HCT116 (cell line): ENCODE measurements at regions not wholly inside any gene's neighbourhood (a gene's known extent, or its start where the extent isn't known, plus 50 kb on each side); places are given as distances from the start of the nearest gene placed in this dataset.

Experiments used
- ATAC-seq: fragments of 200-7000 bp; cut with Tn5 transposase; 2 replicates; pipeline ENCODE4 v1.9.1; 2020; ENCODE audit warnings: mild to moderate bottlenecking, moderate library complexity
- BruUV-seq: library from RNA; stranded (reverse); fragments of 400-500 nt; replicated peaks from 2 replicates; lab custom pipeline; 2021; lab: Mats Ljungman, UMichigan
- CTCF ChIA-PET: fragments of 300-600 bp; sonication (Branson Sonifier 250); formaldehyde crosslinking; loops from one replicate; lab custom pipeline; 2021; ENCODE audit warnings: antibody characterized with exemption; lab: Charles Lee
- POLR2A ChIA-PET: fragments of 300-600, 350-600 bp; sonication (Branson Sonifier 250); formaldehyde crosslinking; loops from one replicate; lab custom pipeline; 2021; ENCODE audit warnings: antibody characterized with exemption; lab: Charles Lee
- RAD21 ChIA-PET, 2 experiments: fragments of 300-600 bp; sonication (Branson Sonifier 250); formaldehyde crosslinking; loops; one replicate each; lab custom pipeline; 2023; ENCODE audit warnings: low total read pairs in 2 of 2; ENCODE audit not compliant: uncharacterized antibody in 2 of 2, unreplicated experiment in 2 of 2, low non-redundant PET in 1 of 2; lab: Charles Lee
- DNase-seq: peaks from one replicate; pipeline ENCODE4 v3.0.0-alpha.2; 2010; ENCODE audit warnings: low read depth, low spot score
- H2AFZ ChIP-seq: fragments of 200-600 bp; shearing (Covaris generic), sonication (generic); 2 replicates; pipeline ENCODE4 v1.6.1; 2017; ENCODE audit warnings: low read depth, mixed run types, mixed read lengths, antibody characterized with exemption, low read length; ENCODE audit not compliant: poor library complexity, severe bottlenecking
- H3K27ac ChIP-seq: 2 replicates; pipeline ENCODE4 v1.5.1; 2012; ENCODE audit warnings: low read depth, low read length
- H3K27me3 ChIP-seq: fragments of 200-600 bp; sonication (generic); 2 replicates; pipeline ENCODE4 v1.6.1; 2016; ENCODE audit warnings: mixed run types, low read length, mixed read lengths; ENCODE audit not compliant: insufficient read depth
- H3K36me3 ChIP-seq, 2 experiments: fragments of 200-500 bp in 1 of 2; fragments of 200-600 bp in 1 of 2; sonication (Bioruptor generic) in 1 of 2; sonication (generic) in 1 of 2; 2 replicates each; pipeline versions ENCODE4 v1.5.1 to v1.6.1; 2014 to 2016; ENCODE audit warnings: low read length in 2 of 2, inconsistent platforms in 1 of 2, mixed read lengths in 1 of 2, mixed run types in 1 of 2; ENCODE audit not compliant: insufficient read depth in 2 of 2, control insufficient read depth in 1 of 2
- H3K4me1 ChIP-seq, 2 experiments: fragments of 200-600 bp in 1 of 2; sonication (generic) in 1 of 2; 2 replicates each; pipeline versions ENCODE4 v1.5.1 to v1.6.1; 2012 to 2017; ENCODE audit warnings: low read length in 2 of 2, inconsistent platforms in 1 of 2, mild to moderate bottlenecking in 1 of 2, mixed read lengths in 1 of 2, mixed run types in 1 of 2, moderate library complexity in 1 of 2; ENCODE audit not compliant: insufficient read depth in 2 of 2, control insufficient read depth in 1 of 2
- H3K4me2 ChIP-seq: fragments of 200-600 bp; sonication (generic); 2 replicates; pipeline ENCODE4 v1.6.1; 2017; ENCODE audit warnings: mixed run types, low read length, mixed read lengths
- H3K4me3 ChIP-seq, 2 experiments: fragments of 200-600 bp in 1 of 2; sonication (generic) in 1 of 2; replicated peaks in 1 of 2; 2 replicates each; pipeline ENCODE4 v1.5.1; 2011 to 2016; ENCODE audit warnings: low read length in 2 of 2, control low read depth in 1 of 2, low read depth in 1 of 2, mild to moderate bottlenecking in 1 of 2, mixed read lengths in 1 of 2, mixed run types in 1 of 2
- H3K79me2 ChIP-seq: fragments of 200-600 bp; sonication (generic); 2 replicates; pipeline ENCODE4 v1.6.1; 2017; ENCODE audit warnings: mild to moderate bottlenecking, mixed run types, low read length, moderate library complexity, mixed read lengths; ENCODE audit not compliant: insufficient read depth
- H3K9ac ChIP-seq: fragments of 200-600 bp; sonication (generic); 2 replicates; pipeline ENCODE4 v1.6.1; 2016; ENCODE audit warnings: low read length, mixed read lengths
- H3K9me2 ChIP-seq: fragments of 200-600 bp; sonication (generic), shearing (Covaris generic); 2 replicates; pipeline ENCODE4 v1.6.1; 2017; ENCODE audit warnings: mixed run types, mild to moderate bottlenecking, moderate library complexity; ENCODE audit not compliant: insufficient read depth
- H3K9me3 ChIP-seq, 2 experiments: fragments of 200-500 bp in 1 of 2; fragments of 200-600 bp in 1 of 2; sonication (Bioruptor generic) in 1 of 2; sonication (generic) in 1 of 2; 2 replicates each; pipeline ENCODE4 v1.6.1; 2014 to 2017; ENCODE audit warnings: low read length in 2 of 2, mixed read lengths in 2 of 2, inconsistent platforms in 1 of 2, low read depth in 1 of 2, mild to moderate bottlenecking in 1 of 2, mixed run types in 1 of 2, moderate library complexity in 1 of 2; ENCODE audit not compliant: control insufficient read depth in 1 of 2, insufficient read depth in 1 of 2
- H4K20me1 ChIP-seq: fragments of 200-600 bp; sonication (generic), shearing (Covaris generic); 2 replicates; pipeline ENCODE4 v1.6.1; 2017; ENCODE audit warnings: mixed run types, mild to moderate bottlenecking, moderate library complexity; ENCODE audit not compliant: insufficient read depth
- ELF1 ChIP-seq: IDR thresholded peaks from 2 replicates; pipeline ENCODE4 v1.6.1; 2012; ENCODE audit warnings: low read depth, borderline replicate concordance
- FOSL1 ChIP-seq: IDR thresholded peaks from 2 replicates; pipeline ENCODE4 v1.6.1; 2012; ENCODE audit warnings: low read depth
- JUND ChIP-seq: IDR thresholded peaks from 2 replicates; pipeline ENCODE4 v1.6.1; 2012
- POLR2A ChIP-seq: IDR thresholded peaks from 2 replicates; pipeline ENCODE4 v1.7.0; 2011; ENCODE audit warnings: borderline replicate concordance; ENCODE audit not compliant: insufficient read depth, insufficient read length; ENCODE audit errors: extremely low read depth
- SIN3A ChIP-seq: IDR thresholded peaks from 2 replicates; pipeline ENCODE4 v1.6.1; 2012; ENCODE audit warnings: low read depth
- SP1 ChIP-seq: IDR thresholded peaks from 2 replicates; pipeline ENCODE4 v1.6.1; 2012; ENCODE audit warnings: low read depth
- SRF ChIP-seq: IDR thresholded peaks from 2 replicates; pipeline ENCODE4 v1.6.1; 2012; ENCODE audit warnings: low read depth
- TCF7L2 ChIP-seq: IDR thresholded peaks from 2 replicates; pipeline ENCODE4 v1.7.0; 2011; ENCODE audit warnings: borderline replicate concordance, inconsistent platforms; ENCODE audit not compliant: insufficient read depth, insufficient read length; ENCODE audit errors: extremely low read depth
- ZNF274 ChIP-seq: fragments of 200-500 bp; sonication (Bioruptor generic); IDR thresholded peaks from 2 replicates; pipeline ENCODE4 v1.6.1; 2014; ENCODE audit warnings: mild to moderate bottlenecking, low read depth, low read length, inconsistent platforms
- intact Hi-C: fragments of 100-400 bp; cut with micrococcal nuclease; formaldehyde crosslinking; loops from 2 replicates; pipeline ENCODE4 v1.10.0; 2022
- TF ChIP-seq, protein P1 (sequence below), 3 experiments: fragments of 200-600 bp in 1 of 3; sonication (generic) in 1 of 3; IDR thresholded peaks in 2 of 3; conservative IDR thresholded peaks in 1 of 3; 2 replicates each; pipeline ENCODE4 v1.5.1; 2012 to 2017; ENCODE audit warnings: low read depth in 2 of 3, low read length in 2 of 3, antibody characterized with exemption in 1 of 3, borderline replicate concordance in 1 of 3, control low read depth in 1 of 3, mild to moderate bottlenecking in 1 of 3, mixed read lengths in 1 of 3, mixed run types in 1 of 3, moderate library complexity in 1 of 3; ENCODE audit not compliant: insufficient read depth in 1 of 3
- TF ChIP-seq, protein P2 (sequence below): IDR thresholded peaks from 2 replicates; pipeline ENCODE4 v1.6.1; 2012
- TF ChIP-seq, protein P3 (sequence below): IDR thresholded peaks from 2 replicates; pipeline ENCODE4 v1.6.1; 2011; ENCODE audit warnings: mild to moderate bottlenecking, low read length, moderate library complexity; ENCODE audit not compliant: insufficient replicate concordance; ENCODE audit errors: extremely low read depth

DNA sequence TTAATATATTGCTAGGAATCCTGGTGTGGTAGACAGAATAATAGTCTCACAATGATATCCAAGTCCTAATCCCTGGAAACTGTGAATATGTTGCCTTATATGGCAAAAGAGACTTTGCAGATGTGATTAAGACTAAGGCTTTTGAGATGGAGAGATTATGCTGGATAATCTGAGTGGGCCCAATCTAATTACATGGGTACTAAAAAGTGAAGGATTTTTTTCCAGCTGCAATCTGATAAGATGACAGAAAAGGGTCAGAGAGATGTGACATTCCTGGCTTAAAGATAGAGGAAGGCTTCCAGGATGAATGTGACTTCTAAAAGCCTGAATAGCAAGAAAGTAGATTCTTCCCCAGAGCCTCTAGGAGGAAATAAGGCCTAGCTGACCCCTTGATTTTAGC is 80.7 kb upstream of the MPDZ start:
- BruUV-seq = no TSS peak
- ATAC-seq (no peak), DNase-seq (no peak)
- Histone ChIP-seq H3K27ac (no peak overlapping the region), H3K36me3 (no peaks in the 10 kb centered on the region), H4K20me1 (no peaks in the 10 kb centered on the region), H3K9me3 (no peaks in the 10 kb centered on the region), H3K9me2 (no peaks in the 10 kb centered on the region), H3K4me3 (no peak overlapping the region), H3K27me3 (no peaks in the 10 kb centered on the region), H3K4me2 (no peak overlapping the region), H3K79me2 (no peaks in the 10 kb centered on the region), H3K9ac (no peak overlapping the region), H3K4me1 (no peaks in the 10 kb centered on the region), H2AFZ (no peak overlapping the region)
- TF ChIP-seq SP1 (no peak), JUND (no peak), SRF (no peak), TCF7L2 (no peak), SIN3A (no peak), POLR2A (no peak)
- TF ChIP-seq, protein P1, sequence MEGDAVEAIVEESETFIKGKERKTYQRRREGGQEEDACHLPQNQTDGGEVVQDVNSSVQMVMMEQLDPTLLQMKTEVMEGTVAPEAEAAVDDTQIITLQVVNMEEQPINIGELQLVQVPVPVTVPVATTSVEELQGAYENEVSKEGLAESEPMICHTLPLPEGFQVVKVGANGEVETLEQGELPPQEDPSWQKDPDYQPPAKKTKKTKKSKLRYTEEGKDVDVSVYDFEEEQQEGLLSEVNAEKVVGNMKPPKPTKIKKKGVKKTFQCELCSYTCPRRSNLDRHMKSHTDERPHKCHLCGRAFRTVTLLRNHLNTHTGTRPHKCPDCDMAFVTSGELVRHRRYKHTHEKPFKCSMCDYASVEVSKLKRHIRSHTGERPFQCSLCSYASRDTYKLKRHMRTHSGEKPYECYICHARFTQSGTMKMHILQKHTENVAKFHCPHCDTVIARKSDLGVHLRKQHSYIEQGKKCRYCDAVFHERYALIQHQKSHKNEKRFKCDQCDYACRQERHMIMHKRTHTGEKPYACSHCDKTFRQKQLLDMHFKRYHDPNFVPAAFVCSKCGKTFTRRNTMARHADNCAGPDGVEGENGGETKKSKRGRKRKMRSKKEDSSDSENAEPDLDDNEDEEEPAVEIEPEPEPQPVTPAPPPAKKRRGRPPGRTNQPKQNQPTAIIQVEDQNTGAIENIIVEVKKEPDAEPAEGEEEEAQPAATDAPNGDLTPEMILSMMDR (IDR thresholded peaks at IDR 0.05 in 2 of 3, conservative IDR thresholded peaks at IDR 0.05 in 1 of 3; ENCODE audit: borderline replicate concordance in 1 of 3, insufficient read depth in 1 of 3, low read depth in 2 of 3, low read length in 2 of 3) = no peak
- TF ChIP-seq, protein P2, sequence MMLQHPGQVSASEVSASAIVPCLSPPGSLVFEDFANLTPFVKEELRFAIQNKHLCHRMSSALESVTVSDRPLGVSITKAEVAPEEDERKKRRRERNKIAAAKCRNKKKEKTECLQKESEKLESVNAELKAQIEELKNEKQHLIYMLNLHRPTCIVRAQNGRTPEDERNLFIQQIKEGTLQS = no peak
- intact Hi-C loops = no loop called here
- ChIA-PET CTCF (interaction anchor here (1.0 kb wide), 1 partner anchor 8 kb away, joined by 3 read pairs; no protein-coding TSS in a partner anchor), RAD21 (no interaction called here), POLR2A (no interaction called here)

DNA sequence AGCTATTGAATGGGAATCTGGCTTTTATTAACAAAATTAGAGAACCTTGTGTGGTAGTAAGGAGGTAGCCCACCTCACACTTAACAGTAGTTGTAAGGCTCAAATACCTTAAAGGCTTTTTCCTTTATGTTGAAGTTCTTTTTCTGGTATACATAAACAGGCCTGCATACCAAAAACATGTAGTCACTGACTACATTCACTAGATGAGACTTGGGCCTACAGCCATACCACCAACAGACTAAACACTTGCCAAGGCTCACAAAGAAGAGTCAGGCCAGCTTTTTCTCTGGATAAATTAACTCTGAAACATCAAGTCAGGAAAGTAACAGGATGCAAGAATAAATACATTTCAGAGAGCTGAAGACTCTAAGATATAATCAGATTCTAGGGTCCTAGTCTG is 78.6 kb upstream of the MPDZ start:
- BruUV-seq = no TSS peak
- POLR2A ChIA-PET = no interaction called here
- Histone ChIP-seq H4K20me1 (no peaks in the 10 kb centered on the region), H3K27ac (no peak overlapping the region), H2AFZ (no peak overlapping the region)
- TF ChIP-seq FOSL1 (no peak), ZNF274 (no peak), ELF1 (no peak)
- TF ChIP-seq, protein P3, sequence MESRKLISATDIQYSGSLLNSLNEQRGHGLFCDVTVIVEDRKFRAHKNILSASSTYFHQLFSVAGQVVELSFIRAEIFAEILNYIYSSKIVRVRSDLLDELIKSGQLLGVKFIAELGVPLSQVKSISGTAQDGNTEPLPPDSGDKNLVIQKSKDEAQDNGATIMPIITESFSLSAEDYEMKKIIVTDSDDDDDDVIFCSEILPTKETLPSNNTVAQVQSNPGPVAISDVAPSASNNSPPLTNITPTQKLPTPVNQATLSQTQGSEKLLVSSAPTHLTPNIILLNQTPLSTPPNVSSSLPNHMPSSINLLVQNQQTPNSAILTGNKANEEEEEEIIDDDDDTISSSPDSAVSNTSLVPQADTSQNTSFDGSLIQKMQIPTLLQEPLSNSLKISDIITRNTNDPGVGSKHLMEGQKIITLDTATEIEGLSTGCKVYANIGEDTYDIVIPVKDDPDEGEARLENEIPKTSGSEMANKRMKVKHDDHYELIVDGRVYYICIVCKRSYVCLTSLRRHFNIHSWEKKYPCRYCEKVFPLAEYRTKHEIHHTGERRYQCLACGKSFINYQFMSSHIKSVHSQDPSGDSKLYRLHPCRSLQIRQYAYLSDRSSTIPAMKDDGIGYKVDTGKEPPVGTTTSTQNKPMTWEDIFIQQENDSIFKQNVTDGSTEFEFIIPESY = no peak
- TF ChIP-seq, all 23 proteins: peak for 0
- Histone ChIP-seq H3K36me3 (no peaks in the 10 kb centered on the region), H3K4me3 (no peak overlapping the region), H3K9me2 (no peaks in the 10 kb centered on the region), H3K79me2 (no peaks in the 10 kb centered on the region), H3K27me3 (no peaks in the 10 kb centered on the region), H3K9me3 (no peaks in the 10 kb centered on the region), H3K4me1 (no peaks in the 10 kb centered on the region), H3K4me2 (no peak overlapping the region), H3K9ac (no peak overlapping the region)
- ChIA-PET RAD21 (no interaction called here), CTCF (no interaction called here)
- ATAC-seq (no peak), DNase-seq (no peak)
- intact Hi-C loops = no loop called here
